WTC11 (cell line): ENCODE measurements at regions not wholly inside any gene's neighbourhood (a gene's known extent, or its start where the extent isn't known, plus 50 kb on each side); places are given as distances from the start of the nearest gene placed in this dataset.

Experiments used
- NR2C2 ChIP-seq: sonication (generic); formaldehyde crosslinking; IDR thresholded peaks from 2 replicates; pipeline ENCODE4 v1.8.0; 2022; ENCODE audit warnings: mild to moderate bottlenecking, missing genetic modification reagents
- TP53 ChIP-seq: sonication (generic); formaldehyde crosslinking; IDR thresholded peaks from 2 replicates; pipeline ENCODE4 v1.8.1; 2023; ENCODE audit warnings: mild to moderate bottlenecking, missing genetic modification reagents
- TF ChIP-seq, protein P1 (sequence below): sonication (generic); formaldehyde crosslinking; IDR thresholded peaks from 2 replicates; pipeline ENCODE4 v1.8.1; 2023; ENCODE audit warnings: mild to moderate bottlenecking, moderate library complexity, missing genetic modification reagents
- TF ChIP-seq, protein P2 (sequence below): sonication (generic); formaldehyde crosslinking; IDR thresholded peaks from 2 replicates; pipeline ENCODE4 v1.8.0; 2022; ENCODE audit warnings: mild to moderate bottlenecking, missing genetic modification reagents
- TF ChIP-seq, protein P3 (sequence below): sonication (generic); formaldehyde crosslinking; IDR thresholded peaks from 2 replicates; pipeline ENCODE4 v1.8.0; 2022; ENCODE audit warnings: mild to moderate bottlenecking, missing genetic modification reagents

DNA sequence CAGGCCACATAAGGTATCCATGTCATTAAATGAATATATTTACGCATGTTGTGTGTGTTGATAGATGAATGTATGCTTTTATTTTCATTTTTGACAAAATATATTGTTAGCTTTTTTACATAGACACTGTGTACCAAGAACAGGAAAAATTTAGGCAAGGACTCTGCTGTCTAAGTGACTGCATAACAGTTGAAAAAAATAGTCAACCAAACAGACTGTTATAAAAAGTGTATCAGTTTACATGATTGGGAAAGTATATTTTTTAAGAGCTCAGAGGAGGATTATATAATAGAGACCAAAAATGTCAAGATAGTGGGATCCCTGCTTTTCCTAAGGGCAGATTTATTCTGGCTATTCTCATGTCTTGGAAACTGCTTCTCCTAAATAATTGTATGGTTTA is 858.0 kb downstream of the SLITRK1 start:
- TF ChIP-seq, protein P1, sequence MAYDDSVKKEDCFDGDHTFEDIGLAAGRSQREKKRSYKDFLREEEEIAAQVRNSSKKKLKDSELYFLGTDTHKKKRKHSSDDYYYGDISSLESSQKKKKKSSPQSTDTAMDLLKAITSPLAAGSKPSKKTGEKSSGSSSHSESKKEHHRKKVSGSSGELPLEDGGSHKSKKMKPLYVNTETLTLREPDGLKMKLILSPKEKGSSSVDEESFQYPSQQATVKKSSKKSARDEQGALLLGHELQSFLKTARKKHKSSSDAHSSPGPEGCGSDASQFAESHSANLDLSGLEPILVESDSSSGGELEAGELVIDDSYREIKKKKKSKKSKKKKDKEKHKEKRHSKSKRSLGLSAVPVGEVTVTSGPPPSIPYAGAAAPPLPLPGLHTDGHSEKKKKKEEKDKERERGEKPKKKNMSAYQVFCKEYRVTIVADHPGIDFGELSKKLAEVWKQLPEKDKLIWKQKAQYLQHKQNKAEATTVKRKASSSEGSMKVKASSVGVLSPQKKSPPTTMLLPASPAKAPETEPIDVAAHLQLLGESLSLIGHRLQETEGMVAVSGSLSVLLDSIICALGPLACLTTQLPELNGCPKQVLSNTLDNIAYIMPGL (CRISPR knock-in tag) = no peak
- TF ChIP-seq NR2C2 (no peak), TP53 (no peak)
- TF ChIP-seq, protein P2, sequence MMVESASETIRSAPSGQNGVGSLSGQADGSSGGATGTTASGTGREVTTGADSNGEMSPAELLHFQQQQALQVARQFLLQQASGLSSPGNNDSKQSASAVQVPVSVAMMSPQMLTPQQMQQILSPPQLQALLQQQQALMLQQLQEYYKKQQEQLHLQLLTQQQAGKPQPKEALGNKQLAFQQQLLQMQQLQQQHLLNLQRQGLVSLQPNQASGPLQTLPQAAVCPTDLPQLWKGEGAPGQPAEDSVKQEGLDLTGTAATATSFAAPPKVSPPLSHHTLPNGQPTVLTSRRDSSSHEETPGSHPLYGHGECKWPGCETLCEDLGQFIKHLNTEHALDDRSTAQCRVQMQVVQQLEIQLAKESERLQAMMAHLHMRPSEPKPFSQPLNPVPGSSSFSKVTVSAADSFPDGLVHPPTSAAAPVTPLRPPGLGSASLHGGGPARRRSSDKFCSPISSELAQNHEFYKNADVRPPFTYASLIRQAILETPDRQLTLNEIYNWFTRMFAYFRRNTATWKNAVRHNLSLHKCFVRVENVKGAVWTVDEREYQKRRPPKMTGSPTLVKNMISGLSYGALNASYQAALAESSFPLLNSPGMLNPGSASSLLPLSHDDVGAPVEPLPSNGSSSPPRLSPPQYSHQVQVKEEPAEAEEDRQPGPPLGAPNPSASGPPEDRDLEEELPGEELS = no peak
- TF ChIP-seq, protein P3, sequence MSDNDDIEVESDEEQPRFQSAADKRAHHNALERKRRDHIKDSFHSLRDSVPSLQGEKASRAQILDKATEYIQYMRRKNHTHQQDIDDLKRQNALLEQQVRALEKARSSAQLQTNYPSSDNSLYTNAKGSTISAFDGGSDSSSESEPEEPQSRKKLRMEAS (CRISPR knock-in tag) = no peak
